ENCODE measurements at regions not wholly inside any gene's neighbourhood (a gene's known extent, or its start where the extent isn't known, plus 50 kb on each side); places are given as distances from the start of the nearest gene placed in this dataset.
"Not testable (repeated sequence)": the region's sequence is repeated elsewhere in the genome, so short reads cannot be mapped to it uniquely, and the experiment has no call there.

DNA sequence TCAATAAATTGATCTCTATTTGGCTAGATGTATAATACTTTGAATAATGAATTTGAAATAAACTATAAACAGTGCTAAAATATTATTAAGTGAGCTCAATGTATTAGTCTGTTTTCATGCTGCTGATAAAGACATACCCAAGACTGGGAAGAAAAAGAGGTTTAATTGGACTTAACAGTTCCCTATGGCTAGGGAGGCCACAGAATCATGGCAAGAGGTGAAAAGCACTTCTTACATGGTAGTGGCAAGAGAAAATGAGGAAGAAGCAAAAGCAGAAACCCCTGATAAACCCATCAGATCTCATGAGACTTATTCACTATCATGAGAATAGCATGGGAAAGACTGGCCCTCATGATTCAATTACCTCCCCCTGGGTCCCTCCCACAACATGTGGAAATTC lies 2092.4 kb upstream of the ACO1 start:
- DNase-seq, result not testable (repeated sequence)

DNA sequence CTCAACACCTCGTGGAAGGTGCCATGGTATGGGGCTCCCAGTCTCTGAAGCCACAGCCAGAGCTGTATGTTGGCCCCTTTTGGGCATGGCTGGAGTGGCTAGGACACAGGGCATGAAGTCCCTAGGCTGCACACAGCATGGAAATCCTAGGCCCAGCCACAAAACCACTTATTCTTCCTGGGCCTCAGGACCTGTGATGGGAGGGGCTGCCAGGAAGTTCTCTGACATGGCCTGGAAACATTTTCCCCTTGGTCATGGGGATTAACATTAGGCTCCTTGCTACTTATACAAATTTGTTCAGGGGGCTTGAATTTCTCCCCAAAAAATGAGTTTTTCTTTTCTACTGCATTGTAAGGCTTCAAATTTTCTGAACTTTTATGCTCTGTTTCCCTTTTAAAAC lies 2091.2 kb upstream of the ACO1 start:
- DNase-seq, result no peak

DNA sequence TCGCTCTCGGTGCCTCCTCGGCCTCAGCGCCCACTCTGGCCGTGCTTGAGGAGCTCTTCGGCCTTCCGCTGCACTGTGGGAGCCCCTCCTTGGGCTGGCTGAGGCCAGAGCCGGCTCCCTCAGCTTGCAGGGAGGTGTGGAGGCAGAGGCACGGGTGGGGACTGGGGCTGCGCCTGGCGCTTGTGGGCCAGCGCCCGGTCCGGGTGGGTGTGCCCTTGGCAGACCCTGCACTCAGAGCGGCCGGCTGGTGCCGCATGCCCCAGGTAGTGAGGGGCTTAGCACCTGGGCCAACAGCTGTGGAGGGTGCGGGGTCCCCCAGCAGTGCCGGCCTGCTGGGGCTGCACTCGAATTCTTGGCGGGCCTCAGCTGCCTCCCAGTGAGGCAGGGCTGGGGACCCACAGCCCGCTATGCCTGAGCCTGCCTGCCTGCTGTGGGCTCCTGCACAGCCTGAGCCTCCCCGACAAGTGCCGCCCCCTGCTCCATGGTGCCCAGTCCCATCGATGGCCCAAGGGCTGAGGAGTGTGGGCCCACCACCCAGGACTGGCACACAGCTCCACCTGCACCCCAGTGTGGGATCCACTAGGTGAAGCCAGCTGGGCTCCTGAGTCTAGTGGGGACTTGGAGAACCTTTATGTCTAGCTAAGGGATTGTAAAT lies 2085.2 kb upstream of the ACO1 start:
- no peak for DNase-seq

DNA sequence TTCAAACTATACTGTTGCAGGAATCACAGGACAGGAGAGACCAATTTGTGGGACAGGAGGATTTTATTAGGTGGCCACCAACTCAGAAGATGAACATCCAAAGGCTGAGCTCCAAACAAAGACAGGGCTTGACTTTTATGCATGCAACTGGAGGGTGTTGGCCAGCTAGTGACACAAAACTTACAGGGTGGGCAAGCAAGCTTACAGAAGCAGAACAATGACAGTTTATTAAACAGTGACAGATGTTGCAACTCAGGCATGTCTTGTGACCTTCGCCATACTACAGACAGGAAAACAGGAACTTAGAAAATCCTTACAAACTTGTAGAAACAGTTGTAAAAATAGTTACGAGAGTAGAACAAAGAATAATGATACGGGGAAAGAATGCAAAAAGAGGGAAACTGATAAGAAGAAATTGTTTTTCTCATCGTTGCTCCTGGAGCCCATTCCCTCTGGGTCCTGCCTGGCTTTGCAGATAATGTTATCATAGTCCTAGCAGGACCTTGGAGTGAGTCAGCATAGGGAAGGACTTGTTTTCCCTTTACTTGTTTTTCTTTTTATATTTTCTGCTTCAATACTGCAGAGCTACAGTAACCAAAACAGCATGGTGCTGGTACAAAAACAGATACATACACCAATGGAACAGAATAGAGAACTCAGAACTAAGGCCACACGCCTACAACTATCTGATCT lies 2083.0 kb upstream of the ACO1 start:
- DNase-seq, result no peak

DNA sequence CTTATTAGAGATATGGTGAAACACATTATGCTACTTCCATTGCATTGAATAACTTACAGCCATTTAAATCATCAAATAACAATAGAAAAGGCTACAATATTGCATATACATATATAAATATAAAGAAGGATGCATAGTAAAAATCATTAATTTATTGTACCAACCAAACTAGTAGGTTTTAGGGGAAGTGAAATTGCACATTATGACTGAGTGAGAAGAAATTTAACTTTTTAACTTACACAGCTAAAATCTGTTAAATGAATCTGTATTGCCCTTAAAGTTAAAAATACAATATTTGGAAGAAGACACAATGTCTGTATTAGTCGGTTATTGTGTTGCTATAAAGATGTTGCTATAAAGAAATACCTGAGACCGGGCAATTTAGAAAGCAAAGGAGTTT lies 2073.7 kb upstream of the ACO1 start:
- DNase-seq, result no peak

DNA sequence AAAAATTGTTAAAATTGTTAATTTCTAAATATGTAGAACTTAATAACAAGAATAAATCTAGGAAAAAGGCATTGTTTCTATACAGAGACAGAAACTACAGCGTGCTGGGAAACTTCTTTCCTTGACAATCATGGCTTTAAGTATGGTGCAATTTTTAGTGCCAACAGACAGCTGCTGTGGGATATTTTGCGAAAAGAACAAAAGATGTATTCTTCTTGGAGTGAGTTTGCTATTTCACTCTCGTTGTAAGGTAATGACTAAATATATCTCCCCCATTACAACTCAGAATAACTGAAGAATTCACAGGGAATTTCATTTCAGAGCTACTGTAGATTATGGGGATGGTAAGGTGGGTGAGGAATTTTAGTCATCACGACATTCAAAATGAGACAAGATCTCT lies 2055.0 kb upstream of the ACO1 start:
- no peak for DNase-seq

DNA sequence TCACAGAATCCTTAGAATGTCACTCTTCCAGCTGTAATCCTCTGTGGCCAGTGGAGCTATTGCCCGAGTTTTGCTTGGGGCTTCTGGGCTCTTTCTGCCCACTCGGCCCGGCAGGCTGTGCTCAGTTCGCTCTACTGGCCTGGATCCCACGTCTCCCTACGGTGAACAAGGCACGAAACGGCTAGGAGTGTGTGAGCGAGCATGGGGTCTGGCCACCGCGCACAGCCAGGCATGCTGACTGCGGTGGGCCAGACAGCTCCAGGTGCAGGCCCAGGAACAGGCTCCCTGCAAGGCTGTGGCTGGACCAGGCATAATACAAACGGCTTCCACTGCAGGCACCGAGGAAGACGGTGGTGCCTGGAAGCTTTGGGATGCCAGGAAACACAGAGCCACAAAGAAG lies 2035.5 kb upstream of the ACO1 start:
- DNase-seq, result no peak

DNA sequence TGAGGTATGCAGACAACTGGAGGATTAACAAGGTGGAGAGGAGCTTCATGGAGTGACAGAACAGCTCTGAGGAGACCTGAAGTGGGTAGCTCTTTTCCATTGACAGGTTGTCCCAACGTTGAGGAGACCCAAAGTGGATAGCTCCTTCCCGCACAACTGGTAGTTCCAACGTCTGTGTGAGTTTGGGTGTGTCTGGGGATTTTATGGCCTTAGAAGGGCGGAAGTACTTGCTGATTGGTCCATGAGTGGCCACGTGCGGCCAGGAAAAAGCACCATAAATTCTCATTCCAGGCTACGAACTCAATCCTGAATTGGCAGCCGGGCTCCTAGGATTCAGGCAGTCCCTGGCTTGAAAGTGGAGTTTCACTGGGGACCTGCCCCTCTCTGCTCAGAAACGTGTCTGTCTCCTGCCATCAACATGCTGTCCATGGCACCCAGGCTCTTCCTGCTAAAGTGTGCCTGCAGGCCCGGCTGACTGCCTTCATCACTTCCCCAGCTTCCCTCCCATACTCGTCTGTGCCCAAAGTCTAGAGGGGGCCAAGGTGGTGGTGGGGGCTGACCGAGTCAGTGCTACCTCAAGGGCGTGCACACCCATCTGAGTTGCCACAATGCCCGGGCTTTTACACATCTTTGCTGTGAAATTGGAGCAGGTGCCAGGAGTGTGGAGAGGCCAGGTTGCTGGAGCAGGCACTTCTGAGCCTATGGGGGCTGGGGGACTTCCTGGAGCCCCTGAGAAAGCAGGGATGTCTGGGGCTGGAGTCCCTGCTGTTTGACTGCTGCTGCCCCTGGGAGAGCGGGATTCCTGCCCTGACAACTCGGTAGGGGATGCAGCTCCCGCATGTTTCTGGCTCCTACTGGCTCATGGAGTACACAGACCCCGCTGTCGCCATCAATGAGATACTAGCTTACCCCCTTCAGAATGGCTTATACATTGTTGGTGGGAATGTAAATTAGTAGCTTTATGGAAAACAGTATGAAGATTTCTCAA lies 2034.6 kb upstream of the ACO1 start:
- DNase-seq, result no peak

DNA sequence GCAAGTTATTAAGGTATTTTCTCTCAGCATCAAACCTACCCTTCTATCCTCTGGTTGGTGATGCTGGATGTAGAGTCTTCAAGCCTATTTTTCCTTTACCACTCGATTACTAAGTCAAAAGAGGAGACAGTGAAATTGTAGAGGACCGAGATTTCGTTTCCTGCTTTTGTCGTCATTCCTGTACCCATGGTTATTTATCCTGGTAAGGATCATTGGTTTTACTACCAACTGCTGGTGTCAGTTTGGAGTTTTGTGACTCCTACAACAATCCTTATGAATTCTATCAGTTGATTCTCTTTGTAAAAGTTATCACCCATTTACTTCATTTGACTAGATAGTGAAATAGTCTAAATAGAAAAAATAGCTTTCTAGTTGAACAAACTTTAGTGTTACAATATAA lies 2028.2 kb upstream of the ACO1 start:
- no peak for DNase-seq

DNA sequence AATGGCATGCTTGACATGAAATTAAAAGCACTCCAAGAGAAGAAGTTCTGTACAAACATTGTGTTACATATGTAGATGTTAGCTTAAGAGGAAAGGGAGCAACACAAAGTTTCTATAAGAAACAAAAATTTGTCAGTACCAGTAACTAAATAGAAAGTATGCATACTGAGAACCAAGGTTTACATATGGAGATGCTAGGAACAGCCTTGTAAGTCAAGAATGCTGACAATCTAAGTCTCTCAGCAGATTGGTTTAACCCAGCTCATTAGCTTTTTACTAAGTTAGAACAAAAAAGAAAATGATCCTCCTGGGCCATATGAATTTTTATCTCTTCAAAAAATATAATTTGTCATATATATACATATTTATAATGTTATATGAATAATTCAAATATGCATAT lies 2022.1 kb upstream of the ACO1 start:
- no peak for DNase-seq

DNA sequence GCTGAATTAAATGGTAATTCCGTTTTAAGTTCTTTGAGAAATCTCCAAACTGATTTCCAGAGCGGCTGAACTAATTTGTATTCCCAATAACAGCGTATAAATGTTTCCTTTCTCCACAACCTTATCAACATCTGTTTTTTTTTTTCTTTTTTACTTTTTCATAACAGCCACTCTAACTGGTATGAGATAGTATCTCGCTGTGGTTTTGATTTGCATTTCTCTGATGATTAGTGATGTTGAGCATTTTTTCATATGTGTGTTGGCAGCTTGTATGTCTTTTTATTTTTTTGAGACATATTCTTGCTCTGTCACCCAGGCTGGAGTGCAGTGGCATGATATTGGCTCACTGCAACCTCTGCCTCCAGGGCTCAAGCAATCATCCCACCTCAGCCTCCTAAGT lies 2018.3 kb upstream of the ACO1 start:
- DNase-seq, result not testable (repeated sequence)

DNA sequence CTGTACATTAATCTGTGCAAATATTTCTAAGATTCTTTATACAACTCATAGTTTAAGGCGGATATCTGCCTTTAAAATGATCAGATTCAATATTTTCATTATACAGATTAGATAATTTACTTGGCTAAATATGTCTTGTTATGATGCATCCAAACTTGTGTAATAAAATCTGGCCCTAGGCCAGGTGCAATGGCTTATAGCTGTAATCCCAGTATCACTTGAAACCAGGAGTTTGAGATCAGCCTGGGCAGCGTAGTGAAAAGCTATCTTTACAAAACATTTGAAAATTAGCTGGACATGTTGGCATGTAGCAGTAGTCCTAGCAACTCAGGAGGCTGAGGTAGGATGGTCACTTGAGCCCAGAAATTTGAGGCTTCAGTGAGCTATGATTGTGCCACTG lies 2002.2 kb upstream of the ACO1 start:
- no peak for DNase-seq

DNA sequence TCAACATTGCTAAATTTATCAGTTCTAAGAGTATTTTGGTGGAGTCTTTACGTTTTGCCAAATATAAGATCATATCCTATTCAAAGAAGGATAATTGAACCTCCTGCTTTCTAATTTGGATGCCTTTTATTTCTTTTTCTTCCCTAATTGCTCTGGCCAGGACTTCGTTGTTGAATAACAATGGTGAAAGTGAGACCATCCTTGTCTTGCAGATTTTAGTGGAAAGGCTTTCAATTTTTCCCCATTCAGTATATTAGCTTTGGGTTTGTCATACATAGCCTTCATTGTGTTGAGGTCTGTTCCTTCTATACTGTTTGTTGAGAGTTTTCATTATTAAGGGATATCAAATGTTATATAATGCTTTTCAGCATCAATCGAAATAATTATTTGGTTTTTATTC lies 1974.2 kb upstream of the ACO1 start:
- no peak for DNase-seq

DNA sequence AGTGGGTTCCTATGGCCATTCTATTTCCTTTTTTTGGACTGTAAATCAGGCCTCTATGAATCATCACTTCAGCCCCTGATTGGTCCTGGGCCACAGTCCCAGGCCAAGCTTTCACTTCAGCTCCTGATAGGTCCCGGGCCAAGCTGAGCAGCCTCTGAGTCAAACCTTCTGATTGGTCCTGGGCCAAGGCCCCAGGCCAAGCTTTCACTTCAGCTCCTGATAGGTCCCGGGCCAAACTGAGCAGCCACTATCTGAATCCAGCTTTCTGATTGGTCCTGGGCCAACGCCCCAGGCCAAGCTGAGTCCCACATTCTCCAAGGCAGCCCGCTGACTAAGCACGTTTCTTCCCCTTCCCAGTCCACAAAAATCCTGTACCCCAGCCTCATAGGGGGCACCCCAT lies 1972.9 kb upstream of the ACO1 start:
- no peak for DNase-seq

DNA sequence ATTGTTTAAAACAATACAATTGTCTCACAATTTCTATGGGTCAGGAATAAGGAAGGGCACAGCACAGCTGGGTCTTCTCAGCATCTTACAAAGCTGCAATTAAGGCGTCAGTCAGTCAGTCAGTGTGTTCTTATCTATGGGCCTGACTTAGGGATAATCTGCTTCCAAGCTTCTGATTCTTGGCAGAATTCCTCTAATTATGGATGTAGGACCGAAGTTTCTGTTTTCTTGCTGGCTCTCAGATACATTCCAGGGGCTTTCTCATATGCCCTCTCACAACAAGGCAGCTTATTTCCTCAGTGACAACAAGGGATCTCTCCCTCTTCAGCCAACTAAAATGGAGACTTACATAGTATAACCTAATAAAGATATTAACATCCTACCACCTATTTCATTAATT lies 1925.3 kb upstream of the ACO1 start:
- no peak for DNase-seq

DNA sequence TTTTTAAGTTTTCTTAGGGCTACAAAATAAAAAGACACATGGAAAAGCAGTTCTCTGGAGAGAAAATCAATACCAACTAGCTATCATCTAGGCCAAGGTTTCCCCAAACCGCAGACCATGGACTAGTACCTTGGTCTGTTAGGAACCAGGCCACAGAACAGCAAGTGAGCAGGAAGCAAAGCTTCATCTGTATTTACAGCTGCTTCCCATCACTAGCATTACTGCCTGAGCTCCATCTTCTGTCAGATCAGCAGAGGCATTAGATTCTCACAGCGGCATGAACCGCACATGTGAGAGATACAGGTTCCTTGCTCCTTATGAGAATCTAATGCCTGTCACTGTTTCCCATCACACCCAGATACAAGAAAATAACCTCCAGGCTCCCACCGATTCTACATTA lies 1907.6 kb upstream of the ACO1 start:
- DNase-seq, result no peak

DNA sequence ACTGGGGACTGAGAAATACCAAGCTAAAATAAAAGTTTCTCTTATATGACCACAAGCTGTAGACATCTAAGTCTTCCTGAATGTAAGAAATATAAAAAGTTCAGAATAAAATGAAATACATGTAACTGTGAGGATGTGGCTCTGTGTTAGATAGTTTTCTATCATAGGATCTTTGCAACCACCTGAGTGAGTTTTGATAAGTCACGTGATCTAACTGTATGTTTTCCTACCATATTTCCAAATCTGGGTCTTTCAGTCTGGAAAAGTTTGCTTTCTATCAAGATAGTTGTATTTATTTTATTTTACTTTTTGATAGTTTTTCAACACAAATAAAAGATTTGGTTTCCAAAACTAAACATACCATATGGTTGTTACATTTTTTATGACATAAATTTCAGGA lies 1905.8 kb upstream of the ACO1 start:
- no peak for DNase-seq

DNA sequence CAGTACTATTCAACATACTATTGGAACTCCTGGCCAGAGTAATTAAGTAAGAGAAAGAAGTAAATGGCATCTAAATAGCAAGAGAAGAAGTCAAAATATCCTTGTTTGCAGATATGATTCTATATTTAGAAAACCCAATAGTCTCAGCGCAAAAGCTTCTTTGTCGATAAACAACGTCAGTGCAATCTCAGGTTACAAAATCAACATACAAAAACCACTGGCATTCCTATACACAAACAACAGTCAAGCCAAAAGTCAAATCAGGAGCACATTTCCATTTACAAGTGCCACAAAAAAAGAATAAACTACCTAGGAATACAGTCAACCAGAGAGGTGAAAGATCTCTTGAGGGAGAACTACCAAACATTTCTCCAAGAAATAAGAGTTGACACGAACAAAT lies 1901.9 kb upstream of the ACO1 start:
- DNase-seq, result no peak

DNA sequence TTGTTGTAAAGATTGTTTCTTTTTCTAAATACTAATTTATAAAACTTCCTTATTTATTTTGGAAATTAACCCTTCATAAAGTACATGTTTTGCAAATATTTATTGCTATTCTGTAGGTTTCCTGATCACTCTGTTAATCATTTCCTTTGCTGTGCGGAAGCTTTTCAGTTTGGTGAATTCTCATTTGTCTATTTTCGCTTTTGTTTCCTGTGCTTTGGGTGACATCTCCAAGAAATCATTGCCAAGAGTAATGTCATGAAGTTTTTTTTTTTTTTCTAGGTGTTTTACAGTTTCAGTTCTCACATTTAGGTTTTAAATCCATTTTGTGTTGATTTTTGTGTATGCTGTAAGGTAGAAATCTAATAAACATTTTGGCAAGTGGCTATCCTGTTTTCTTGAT lies 1899.8 kb upstream of the ACO1 start:
- no peak for DNase-seq

DNA sequence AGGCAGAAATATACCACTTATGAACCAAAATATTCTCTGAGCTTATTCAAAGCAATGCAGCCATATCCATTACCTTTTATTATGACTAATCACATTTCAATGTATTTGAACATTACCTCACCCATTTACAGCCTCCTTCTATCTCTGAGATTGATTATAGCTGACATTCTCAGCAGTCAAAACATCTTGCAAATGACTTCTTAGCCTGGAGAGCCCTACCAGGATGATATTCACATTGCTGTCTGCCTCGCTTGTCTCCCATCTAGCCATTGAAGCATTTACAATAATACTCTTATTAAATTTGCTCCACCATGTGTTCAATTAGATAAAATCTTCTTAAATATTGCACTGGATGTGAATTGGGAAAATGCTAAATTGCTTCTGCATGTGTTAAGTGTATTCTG lies 1879.9 kb upstream of the ACO1 start:
- no peak for DNase-seq

DNA sequence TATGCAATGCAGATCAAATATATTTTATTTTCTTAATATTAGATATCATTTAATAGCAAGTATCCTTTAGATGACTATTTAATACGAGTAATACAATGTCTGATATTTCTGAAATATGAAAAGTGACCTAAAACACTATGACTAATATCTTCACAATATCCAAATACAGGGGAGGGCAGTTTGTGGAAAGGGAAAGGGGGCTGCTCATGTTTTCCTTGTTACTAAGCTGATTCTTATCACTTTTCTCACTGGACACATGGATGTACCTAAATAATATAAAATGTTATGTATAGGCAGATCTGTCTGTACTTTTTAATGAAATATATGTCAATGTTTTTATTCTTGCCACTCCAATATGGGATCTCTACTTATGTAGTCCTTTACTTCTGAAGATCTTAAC lies 1879.1 kb upstream of the ACO1 start:
- no peak for DNase-seq

DNA sequence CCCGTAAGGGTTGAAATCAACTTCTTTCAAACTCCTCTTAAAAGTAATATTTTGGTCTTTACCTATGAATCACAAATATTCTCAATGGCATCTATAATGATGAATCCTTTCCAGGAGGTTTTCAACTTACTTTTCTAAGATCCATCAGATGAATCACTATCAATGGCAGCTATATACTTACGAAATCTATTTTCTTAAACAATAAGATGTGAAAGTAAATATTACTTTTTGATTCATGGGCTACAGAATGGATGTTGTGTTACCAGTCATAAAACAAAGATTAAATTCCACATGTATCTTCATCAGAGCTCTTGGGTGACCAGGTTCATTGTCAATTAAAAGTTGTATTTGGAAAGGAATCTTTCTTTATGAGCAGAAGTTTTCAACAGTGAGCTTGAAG lies 1877.7 kb upstream of the ACO1 start:
- no peak for DNase-seq

DNA sequence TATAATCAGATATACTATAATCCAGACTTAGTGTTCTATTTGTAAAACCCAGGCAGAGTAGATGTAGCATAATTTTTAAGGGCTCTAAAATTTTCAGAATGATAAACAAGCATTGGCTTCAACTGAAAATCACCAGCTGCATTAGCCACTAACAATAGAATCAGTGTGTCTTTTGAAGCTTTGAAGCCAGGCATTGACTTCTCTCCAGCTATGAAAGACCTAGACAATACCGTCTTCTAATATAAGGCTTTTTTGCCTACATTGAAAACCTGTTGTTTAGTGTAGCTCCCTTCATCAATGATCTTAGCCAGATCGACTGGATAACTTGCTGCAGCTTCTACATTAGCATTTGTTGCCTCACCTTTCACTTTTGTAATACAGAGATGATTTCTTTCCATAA lies 1877.3 kb upstream of the ACO1 start:
- no peak for DNase-seq

DNA sequence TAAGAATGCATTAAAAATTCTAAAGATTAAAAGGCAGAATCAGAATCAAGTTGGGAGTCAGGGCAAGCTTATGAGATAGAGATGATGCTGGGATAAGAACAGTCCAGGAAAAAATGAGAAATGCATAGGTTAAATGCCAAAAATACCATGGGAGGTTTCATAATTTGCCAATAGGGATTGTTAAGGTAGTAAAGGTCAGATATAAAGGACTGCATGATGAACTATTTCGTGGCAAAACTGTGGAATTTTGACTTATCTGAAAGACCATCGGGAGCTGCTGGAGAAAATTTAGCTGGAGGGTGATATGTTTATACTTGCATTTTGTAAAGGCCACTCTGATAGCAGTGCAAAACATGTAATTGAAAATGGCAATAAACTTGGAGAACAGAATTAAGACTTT lies 1872.8 kb upstream of the ACO1 start:
- no peak for DNase-seq

Data from NCI-H1436 treated with DMSO at 0.1 percent for 48 hours (cell line).